ENCODE measurements at regions not wholly inside any gene's neighbourhood (a gene's known extent, or its start where the extent isn't known, plus 50 kb on each side); places are given as distances from the start of the nearest gene placed in this dataset.

DNA sequence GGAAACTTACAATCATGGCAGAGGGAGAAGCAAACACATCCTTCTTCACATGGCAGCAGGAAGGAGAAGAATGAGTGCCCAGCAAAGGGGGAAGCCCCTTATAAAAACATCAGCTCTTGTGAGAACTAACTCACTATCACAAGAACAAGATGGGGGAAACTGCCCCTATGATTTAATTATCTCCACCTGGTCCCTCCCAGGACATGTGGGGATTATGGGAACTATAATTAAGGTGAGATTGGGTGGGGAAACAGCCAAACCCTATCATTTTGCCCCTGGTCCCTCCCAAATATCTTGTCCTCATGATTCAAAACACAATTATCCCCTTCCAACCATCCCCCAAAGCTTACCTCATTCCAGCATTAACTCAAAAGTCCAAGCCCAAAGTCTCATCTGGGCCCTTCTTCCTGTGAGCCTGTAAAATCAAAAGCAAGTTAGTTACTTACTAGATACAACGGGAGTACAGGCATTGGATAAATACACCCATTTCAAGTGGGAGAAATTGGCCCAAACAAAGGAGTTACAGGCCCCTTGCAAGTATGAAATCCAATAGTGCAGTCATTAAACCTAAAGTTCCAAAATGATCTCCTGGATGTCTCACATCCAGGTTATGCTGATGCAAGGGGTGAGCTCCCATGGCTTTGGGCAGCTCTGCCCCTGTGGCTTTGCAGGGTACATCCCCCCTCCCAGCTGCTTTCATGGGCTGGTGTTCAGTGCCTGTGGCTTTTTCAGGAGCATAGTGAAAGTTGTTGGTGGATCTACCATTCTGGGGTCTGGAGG is 122.3 kb downstream of the MYCN start:
- H3K36me3 ChIP-seq = no peaks in the 10 kb centered on the region
- no peak for DNase-seq (ENCODE audit: low spot score)
- no peak overlapping the region for H3K27ac ChIP-seq
- H3K27me3 ChIP-seq (replicated peaks; ENCODE audit: insufficient read depth) = no peaks in the 10 kb centered on the region
- intact Hi-C loops (cut with DNase I) = no loop called here
- no peaks in the 10 kb centered on the region for H3K9me3 ChIP-seq
- no peaks in the 10 kb centered on the region for H3K4me1 ChIP-seq (replicated peaks)
- TF ChIP-seq, protein P1, sequence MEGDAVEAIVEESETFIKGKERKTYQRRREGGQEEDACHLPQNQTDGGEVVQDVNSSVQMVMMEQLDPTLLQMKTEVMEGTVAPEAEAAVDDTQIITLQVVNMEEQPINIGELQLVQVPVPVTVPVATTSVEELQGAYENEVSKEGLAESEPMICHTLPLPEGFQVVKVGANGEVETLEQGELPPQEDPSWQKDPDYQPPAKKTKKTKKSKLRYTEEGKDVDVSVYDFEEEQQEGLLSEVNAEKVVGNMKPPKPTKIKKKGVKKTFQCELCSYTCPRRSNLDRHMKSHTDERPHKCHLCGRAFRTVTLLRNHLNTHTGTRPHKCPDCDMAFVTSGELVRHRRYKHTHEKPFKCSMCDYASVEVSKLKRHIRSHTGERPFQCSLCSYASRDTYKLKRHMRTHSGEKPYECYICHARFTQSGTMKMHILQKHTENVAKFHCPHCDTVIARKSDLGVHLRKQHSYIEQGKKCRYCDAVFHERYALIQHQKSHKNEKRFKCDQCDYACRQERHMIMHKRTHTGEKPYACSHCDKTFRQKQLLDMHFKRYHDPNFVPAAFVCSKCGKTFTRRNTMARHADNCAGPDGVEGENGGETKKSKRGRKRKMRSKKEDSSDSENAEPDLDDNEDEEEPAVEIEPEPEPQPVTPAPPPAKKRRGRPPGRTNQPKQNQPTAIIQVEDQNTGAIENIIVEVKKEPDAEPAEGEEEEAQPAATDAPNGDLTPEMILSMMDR (IDR thresholded peaks at IDR 0.05) = no peak
- no peak for TF ChIP-seq POLR2AphosphoS5 (IDR thresholded peaks at IDR 0.05)
- no peak for TF ChIP-seq POLR2A (IDR thresholded peaks at IDR 0.05)
- H3K4me3 ChIP-seq = no peak overlapping the region
- WGBS = 89% methylated on average over 1 of the region's 1 CpG

DNA sequence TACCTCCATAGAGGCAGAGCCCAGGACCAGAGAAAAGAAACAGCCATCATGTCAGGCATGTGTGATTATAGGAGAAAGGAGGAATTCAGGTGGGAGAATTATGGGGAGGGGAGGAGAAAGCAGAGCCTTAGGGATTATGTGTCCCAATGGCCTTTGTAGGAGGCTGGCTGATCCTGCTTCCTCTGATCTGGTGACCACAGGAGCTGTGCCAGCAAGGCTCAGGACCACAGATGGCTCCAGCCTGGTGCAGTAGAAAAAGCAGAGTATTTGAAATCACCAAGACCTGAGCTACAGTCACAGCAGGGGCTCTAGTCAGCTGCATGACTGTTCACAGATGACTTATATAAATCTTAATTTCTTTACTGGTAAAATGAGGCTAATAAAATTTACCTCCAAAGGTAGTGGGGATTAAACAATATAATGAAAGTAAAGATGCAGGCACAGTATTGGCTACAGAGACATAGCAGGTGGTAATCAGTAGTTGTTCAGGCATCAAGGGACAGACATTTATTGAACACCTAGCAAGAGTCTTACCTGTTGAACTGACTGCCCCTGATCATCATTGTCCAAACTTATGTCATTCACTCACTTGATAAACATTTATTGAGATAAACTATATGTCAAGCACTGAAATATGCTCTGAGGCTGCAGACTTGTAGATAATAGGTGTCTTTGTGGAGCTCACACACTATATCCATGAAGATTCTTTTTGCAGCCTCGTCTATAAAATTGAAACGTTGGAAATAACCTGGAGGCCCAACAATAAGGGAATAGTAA is 121.3 kb downstream of the MYCN start:
- H3K27ac ChIP-seq = no peak overlapping the region
- DNase-seq (ENCODE audit: low spot score) = no peak
- no peaks in the 10 kb centered on the region for H3K36me3 ChIP-seq
- 53% methylated on average over 2 of the region's 2 CpGs for whole genome bisulfite sequencing
- no peaks in the 10 kb centered on the region for H3K4me1 ChIP-seq (replicated peaks)
- TF ChIP-seq POLR2A (IDR thresholded peaks at IDR 0.05) = no peak
- TF ChIP-seq, protein P1 (IDR thresholded peaks at IDR 0.05) = no peak
- TF ChIP-seq POLR2AphosphoS5 (IDR thresholded peaks at IDR 0.05) = no peak
- H3K9me3 ChIP-seq = no peaks in the 10 kb centered on the region
- H3K27me3 ChIP-seq (replicated peaks; ENCODE audit: insufficient read depth) = no peaks in the 10 kb centered on the region
- intact Hi-C loops (cut with DNase I) = no loop called here
- no peak overlapping the region for H3K4me3 ChIP-seq

DNA sequence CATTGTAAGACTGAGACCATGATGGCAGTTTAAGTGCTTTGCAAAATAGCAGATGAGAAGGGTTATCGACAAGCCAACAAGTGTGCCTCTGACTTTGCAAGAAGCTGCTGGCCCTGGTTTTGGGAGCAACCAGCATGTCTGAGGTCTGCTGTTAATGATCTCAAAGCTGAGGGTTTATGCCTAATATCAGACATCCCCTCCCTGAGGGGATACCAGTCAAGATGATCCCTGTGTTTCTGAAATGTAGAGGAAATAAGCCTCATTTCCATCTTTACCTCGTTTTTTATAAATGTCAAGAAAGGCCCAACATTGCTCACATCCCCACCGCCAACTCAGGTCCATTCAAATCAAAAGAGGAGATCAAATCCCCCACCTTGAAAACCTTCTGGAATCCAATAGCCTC is 120.6 kb downstream of the MYCN start:
- Histone ChIP-seq H3K27me3 (replicated peaks; ENCODE audit: insufficient read depth) (no peaks in the 10 kb centered on the region), H3K4me3 (no peak overlapping the region), H3K36me3 (no peaks in the 10 kb centered on the region), H3K9me3 (no peaks in the 10 kb centered on the region), H3K4me1 (replicated peaks) (no peaks in the 10 kb centered on the region), H3K27ac (no peak overlapping the region)
- 84% methylated on average over 3 of the region's 3 CpGs for WGBS
- intact Hi-C loops (cut with DNase I) = no loop called here
- TF ChIP-seq POLR2A (IDR thresholded peaks at IDR 0.05) = no peak
- no peak for TF ChIP-seq POLR2AphosphoS5 (IDR thresholded peaks at IDR 0.05)
- TF ChIP-seq, protein P1 (IDR thresholded peaks at IDR 0.05) = no peak
- DNase-seq (ENCODE audit: low spot score) = no peak

DNA sequence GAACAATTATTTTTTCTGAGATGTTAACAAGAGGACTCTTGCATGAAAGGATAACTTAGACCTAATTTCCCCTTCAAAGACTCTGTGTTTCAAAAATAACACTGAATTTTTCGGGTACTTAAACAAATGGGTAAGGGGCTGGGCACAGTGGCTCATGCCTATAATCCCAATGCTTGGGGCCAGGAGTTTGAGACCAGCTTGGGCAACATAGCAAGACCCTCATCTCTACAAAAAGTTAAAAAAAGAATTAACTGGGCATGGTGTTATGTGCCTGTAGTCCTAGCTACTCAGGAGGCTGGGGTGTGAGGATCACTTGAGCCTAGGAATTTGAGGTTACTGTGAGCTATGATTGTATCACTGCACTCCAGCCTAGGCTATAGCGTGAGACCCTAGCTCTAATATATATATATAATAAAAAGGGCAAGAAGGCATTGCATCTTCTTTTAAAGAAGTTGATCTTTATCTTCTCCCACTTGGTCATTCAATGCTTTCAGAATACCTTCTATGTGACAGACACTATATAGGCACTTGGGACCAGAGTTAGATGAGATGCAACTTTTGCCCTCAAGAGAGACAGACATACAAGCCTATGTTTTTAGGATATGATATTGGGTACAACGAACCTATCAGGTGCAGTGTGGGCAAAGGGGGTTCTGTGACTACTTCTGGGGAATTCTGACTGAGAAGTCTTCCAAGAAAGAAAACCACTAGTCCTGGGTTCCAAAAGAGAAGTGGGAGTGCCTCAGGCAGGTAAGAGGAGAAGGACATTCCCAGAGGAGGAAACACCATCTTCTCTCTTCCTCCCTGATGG is 120.0 kb downstream of the MYCN start:
- TF ChIP-seq, protein P1 (IDR thresholded peaks at IDR 0.05) = no peak
- TF ChIP-seq POLR2A (IDR thresholded peaks at IDR 0.05) (no peak), POLR2AphosphoS5 (IDR thresholded peaks at IDR 0.05) (no peak)
- DNase-seq (ENCODE audit: low spot score) = no peak
- Histone ChIP-seq H3K36me3 (no peaks in the 10 kb centered on the region), H3K4me3 (no peak overlapping the region), H3K27ac (no peak overlapping the region), H3K27me3 (replicated peaks; ENCODE audit: insufficient read depth) (no peaks in the 10 kb centered on the region), H3K4me1 (replicated peaks) (no peaks in the 10 kb centered on the region), H3K9me3 (no peaks in the 10 kb centered on the region)
- intact Hi-C loops (cut with DNase I) = no loop called here
- 93% methylated on average over 3 of the region's 3 CpGs for WGBS
